ENCODE measurements at regions not wholly inside any gene's neighbourhood (a gene's known extent, or its start where the extent isn't known, plus 50 kb on each side); places are given as distances from the start of the nearest gene placed in this dataset.

- BruUV-seq (replicated peaks) = no TSS peak
- ChIA-PET CTCF (ENCODE audit: low intra/inter-chr PET ratio, low total read pairs) (no interaction called here), POLR2A (no interaction called here)
- Histone ChIP-seq H3K4me1 (ENCODE audit: insufficient read depth, low read length) (no peaks in the 10 kb centered on the region), H3K27ac (ENCODE audit: extremely low read length, insufficient read depth, low read length) (no peak overlapping the region), H3K4me3 (replicated peaks in 1 of 3; ENCODE audit: insufficient read depth in 1 of 3, low read depth in 2 of 3, low read length in 3 of 3) (no peak overlapping the region), H3K9me3 (ENCODE audit: low read length) (no peaks in the 10 kb centered on the region), H3K4me2 (ENCODE audit: low read depth, low read length) (no peak overlapping the region), H3K9ac (ENCODE audit: insufficient read depth, low read depth, low read length) (no peak overlapping the region), H3K79me2 (ENCODE audit: insufficient read depth, low read length) (no peaks in the 10 kb centered on the region), H4K20me1 (ENCODE audit: insufficient read depth, low read length) (no peaks in the 10 kb centered on the region), H2AFZ (ENCODE audit: low read length) (no peak overlapping the region), H3K36me3 (replicated peaks in 1 of 2; ENCODE audit: control insufficient read depth in 1 of 2, insufficient read depth in 2 of 2, low read length in 2 of 2) (no peaks in the 10 kb centered on the region), H3K27me3 (ENCODE audit: control insufficient read depth in 1 of 2, insufficient read depth in 2 of 2, low read length in 2 of 2) (no peaks in the 10 kb centered on the region)
- in situ Hi-C loops (cut with HindIII; ENCODE audit: extremely low pct_ligation_motif_present, low pct_unique_long_range_greater_than_20kb) (no loop called here), intact Hi-C loops (cut with micrococcal nuclease; ENCODE audit: unreplicated experiment) (no loop called here)
- ATAC-seq = no peak
- no peak for DNase-seq (ENCODE audit: low spot score)
- 5% methylated on average over 4 of the region's 5 CpGs for WGBS (ENCODE audit: low lambda C conversion rate)
- no peak for FAIRE-seq
- TF ChIP-seq SETDB1 (CRISPR knock-in tag; IDR thresholded peaks at IDR 0.05; ENCODE audit: borderline replicate concordance) (no peak), ZNF496 (CRISPR knock-in tag; IDR thresholded peaks at IDR 0.05; ENCODE audit: insufficient replicate concordance) (no peak), KLF15 (CRISPR knock-in tag; IDR thresholded peaks at IDR 0.05; ENCODE audit: borderline replicate concordance) (no peak), PAXIP1 (CRISPR knock-in tag; conservative IDR thresholded peaks at IDR 0.05) (no peak), ZBTB49 (CRISPR knock-in tag; IDR thresholded peaks at IDR 0.05; ENCODE audit: borderline replicate concordance) (no peak), ZNF331 (CRISPR knock-in tag; IDR thresholded peaks at IDR 0.05) (no peak), ZNF441 (CRISPR knock-in tag; IDR thresholded peaks at IDR 0.05; ENCODE audit: borderline replicate concordance) (no peak), HNRNPK (IDR thresholded peaks at IDR 0.05; ENCODE audit: low read depth, low read length, poor library complexity, severe bottlenecking) (no peak), ZNF430 (CRISPR knock-in tag; IDR thresholded peaks at IDR 0.05) (no peak), ZNF383 (CRISPR knock-in tag; IDR thresholded peaks at IDR 0.05; ENCODE audit: borderline replicate concordance) (no peak), BRD4 (CRISPR knock-in tag; IDR thresholded peaks at IDR 0.05) (no peak), THAP9 (CRISPR knock-in tag; IDR thresholded peaks at IDR 0.05; ENCODE audit: borderline replicate concordance) (no peak), SNAPC5 (CRISPR knock-in tag; IDR thresholded peaks at IDR 0.05; ENCODE audit: borderline replicate concordance) (no peak), ZNF501 (CRISPR knock-in tag; IDR thresholded peaks at IDR 0.05) (no peak), ZMAT3 (CRISPR knock-in tag; conservative IDR thresholded peaks at IDR 0.05) (no peak), ZNF7 (CRISPR knock-in tag; IDR thresholded peaks at IDR 0.05) (no peak)
Observed at GRCh38 chr18:28760299-28760698, 583.4 kb upstream of the CDH2 start.
